ENCODE measurements at regions not wholly inside any gene's neighbourhood (a gene's known extent, or its start where the extent isn't known, plus 50 kb on each side); places are given as distances from the start of the nearest gene placed in this dataset.
"Not testable (repeated sequence)": the region's sequence is repeated elsewhere in the genome, so short reads cannot be mapped to it uniquely, and the experiment has no call there.

DNA sequence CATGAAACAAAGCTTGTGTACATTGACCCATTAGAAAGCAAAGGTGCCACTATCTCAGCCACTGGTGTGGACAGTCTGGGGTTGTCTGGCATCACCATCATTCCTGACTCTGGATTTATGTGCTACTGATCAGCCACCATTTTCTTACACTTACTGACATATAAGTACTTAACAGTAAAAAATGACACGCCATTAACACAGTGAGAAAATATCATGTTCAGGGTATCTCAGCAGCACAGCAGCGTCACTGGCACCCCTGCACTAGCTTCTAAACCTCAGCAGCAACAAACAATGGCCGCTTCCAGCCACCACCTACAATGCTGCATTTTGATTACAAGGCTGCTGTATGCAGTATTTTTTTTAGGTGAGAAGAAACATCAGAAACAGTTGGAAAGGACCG lies 253.4 kb upstream of the HDAC4 start:
- 66 to 84% (median 77%) methylated on average over 4 of the region's 4 CpGs for WGBS, 3 donors
- no peak overlapping the region for H3K27ac ChIP-seq (ENCODE audit: low read depth, low read length)

DNA sequence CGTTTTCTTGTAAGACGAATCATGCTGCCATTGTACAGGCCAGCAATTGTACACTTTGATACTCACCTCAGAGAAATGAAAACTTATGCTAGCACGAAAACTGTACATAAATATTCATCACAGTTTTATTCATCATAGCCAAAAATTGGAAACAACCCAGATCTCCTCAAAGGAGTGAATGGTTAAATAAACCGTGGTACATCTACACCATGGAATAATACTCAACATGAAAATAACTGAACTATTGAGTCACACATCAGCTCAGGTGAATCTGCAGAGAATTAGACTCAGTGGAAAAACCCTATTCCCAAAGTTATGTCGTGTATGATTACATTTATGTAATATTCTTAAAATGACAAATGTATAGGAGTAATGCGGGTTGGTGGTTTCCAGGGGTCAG lies 251.0 kb upstream of the HDAC4 start:
- 79 to 92% (median 87%) methylated on average over 6 of the region's 6 CpGs for whole genome bisulfite sequencing, 3 donors
- H3K27ac ChIP-seq (ENCODE audit: low read depth, low read length): no peak overlapping the region

DNA sequence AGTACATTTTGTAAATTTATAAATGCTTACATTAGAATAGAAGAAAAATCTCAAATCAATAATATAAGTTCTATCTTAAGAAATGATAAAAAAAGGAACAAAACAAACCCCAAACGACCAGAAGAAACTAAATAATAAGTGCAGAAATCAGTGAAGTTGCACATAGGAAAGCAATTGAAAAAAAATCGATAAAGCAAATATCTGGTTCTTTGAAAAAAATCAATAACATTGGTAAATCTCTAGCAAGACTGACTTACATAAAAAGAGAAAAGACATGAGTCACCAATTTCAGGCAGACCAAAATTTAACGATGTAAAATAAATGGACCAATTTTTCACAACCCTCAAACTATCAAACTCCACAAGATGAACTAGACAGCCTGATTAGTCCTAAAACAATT lies 249.9 kb upstream of the HDAC4 start:
- H3K27ac ChIP-seq (ENCODE audit: low read depth, low read length): no peak overlapping the region
- WGBS, 3 donors: 57 to 85% (median 84%) methylated on average over 3 of the region's 3 CpGs

DNA sequence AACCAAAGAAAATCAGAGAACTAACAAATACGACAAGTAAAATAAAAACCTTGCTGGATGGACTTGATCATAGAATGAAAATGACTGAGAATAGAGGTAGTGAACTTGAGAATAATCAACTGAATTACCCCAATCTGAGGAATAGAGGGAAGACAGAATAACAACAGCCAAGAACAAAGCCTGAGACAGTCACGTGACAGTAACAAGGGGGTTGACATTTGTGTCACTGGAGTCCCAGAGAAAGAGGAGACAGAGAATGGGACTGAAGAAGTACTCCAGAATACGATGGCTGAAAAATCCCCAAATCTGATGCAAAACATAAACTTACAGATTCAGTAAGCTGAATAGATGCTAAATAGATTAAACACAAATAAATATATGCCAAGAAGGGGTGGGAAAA lies 248.5 kb upstream of the HDAC4 start:
- WGBS, 3 donors: 82 to 96% (median 95%) methylated on average over 3 of the region's 3 CpGs
- H3K27ac ChIP-seq (ENCODE audit: low read depth, low read length): no peak overlapping the region

DNA sequence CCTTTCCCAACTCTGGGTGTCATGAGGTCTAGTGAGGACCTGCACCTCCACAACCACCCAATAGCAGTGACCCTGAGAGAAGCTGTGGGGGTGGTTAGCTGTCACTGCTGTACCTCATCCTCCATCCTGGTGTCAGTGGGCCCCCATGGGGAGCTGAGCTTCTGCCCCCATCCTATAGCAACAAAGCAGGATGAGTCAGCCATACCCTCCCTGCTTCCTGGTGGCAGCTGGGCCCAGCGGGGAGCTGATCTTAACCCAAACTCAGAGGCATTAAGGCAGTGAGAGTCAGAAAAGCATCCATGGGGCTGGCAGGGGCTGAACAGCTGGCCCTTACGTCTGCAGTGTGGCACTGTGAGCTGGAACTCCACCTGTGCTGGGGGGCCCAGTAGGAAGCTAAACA lies 247.8 kb upstream of the HDAC4 start:
- no peak overlapping the region for H3K27ac ChIP-seq (ENCODE audit: low read depth, low read length)
- WGBS, 3 donors: 71 to 92% (median 81%) methylated on average over 2 of the region's 2 CpGs

DNA sequence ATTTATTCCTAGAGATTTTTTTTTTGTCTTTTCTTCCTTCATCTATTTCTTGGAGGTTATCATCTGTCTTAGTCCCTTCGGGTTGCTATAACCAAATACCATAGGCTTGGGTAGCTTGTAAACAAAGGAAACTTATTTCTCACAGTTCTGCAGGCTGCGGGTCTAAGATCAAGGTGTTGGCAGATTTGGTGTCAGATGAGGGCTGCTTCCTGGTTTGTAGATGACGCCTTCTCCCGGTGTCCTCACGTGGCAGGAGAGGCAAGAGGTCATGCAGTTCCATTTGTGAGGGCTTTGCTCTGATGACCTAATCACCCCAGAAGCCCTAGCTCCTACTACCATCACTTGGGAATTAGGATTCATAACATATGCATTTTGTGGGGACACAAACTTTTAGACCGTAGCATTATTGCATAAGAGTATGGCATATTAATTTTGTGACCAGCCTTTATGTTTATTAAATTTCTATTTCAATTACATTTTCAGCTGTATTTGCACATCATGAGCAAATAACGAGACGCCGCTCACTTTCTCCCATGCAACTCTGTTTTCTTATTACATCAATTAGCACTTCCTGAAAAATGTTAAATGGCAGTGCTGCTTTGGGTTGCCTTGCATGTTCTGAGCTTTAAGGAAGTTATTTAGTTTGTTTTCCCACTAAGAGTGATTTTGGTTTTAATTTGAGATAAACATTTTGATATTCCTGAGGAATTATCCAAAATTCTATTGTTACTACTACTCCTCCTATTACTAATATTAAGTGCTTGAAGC lies 246.4 kb upstream of the HDAC4 start:
- H3K27ac ChIP-seq (ENCODE audit: low read depth, low read length): no peak overlapping the region
- 56 to 70% (median 61%) methylated on average over 9 of the region's 9 CpGs for WGBS, 3 donors

DNA sequence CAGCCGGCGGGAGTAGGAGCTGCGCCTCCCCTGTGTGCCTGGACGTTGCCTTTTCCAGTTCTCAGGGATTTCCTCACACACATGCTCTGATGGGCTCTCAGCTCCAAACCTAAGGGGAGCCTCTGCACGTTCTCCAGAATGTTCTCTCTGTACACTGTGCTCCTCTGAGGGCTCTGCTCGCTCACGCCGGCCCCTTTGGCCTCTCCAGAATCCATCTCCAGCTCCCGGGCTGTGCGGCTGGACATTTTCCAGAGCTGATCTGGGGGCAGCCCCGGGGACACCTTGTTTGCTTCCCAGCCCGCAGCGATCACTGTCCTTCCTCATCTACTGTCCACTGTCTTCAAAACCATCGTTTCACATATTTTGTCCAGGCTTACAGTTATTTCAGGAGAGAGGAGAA lies 245.4 kb upstream of the HDAC4 start:
- 73 to 80% (median 75%) methylated on average over 14 of the region's 14 CpGs for WGBS, 3 donors
- no peak overlapping the region for H3K27ac ChIP-seq (ENCODE audit: low read depth, low read length)

DNA sequence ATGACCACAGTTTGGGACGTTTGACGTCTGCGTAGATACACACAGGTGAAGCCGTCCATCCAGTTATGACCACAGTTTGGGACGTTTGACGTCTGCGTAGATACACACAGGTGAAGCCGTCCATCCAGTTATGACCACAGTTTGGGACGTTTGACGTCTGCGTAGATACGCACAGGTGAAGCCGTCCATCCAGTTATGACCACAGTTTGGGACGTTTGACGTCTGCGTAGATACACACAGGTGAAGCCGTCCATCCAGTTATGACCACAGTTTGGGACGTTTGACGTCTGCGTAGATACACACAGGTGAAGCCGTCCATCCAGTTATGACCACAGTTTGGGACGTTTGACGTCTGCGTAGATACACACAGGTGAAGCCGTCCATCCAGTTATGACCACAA lies 243.8 kb upstream of the HDAC4 start:
- H3K27ac ChIP-seq (ENCODE audit: low read depth, low read length): not testable (repeated sequence)
- 86 to 94% (median 91%) methylated on average over 4 to 11 of the region's 25 CpGs for WGBS, 3 donors

DNA sequence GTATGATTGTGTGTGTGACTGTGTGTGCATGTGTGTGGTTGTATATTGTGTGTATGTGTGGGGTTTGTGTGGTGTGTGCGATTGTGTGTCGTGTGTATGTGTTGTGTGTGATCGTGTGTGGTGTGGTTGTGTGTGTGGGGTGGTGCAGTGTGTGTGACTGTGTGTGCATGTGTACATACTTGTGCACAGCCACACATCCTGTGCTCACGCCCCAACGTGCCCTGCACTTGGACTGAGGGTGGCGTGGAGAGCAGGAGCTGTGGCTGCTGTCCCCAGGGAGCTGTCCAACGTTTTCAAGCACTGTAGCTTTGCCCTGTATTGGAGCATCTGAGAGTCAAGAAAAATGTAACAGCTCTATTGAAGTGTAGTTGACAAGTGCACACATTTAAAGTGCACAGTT lies 243.2 kb upstream of the HDAC4 start:
- no peak overlapping the region for H3K27ac ChIP-seq (ENCODE audit: low read depth, low read length)
- WGBS, 3 donors: 41 to 48% (median 48%) methylated on average over 7 of the region's 7 CpGs

DNA sequence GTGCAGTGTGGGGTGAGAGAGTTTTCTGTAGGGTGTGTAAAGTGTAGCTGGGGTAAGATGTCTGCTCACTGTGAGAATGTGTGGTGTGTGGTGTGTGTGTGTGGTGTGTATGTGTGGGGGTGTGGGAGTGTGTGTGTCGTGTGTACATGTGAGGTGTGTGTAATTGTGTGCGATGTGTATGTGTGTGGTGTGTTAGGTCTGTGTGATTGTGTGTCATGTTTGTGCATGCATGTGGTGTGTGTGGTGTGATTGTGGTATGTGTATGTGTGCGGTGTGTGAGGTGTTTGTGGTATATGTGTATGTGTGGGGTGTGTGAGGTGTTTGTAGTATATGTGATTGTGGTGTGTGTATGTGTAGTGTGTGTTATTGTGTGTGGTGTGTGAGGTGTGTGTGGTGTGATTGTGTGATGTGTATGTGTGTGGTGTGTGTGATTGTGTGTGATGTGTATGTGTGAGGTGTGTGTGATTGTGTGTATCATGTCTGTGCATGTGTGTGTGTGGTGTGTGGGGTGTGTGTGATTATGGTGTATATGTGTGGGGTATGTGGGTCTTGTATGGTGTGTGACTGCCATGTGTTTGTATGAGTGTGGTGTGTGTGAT lies 241.7 kb upstream of the HDAC4 start:
- no peak overlapping the region for H3K27ac ChIP-seq (ENCODE audit: low read depth, low read length)
- WGBS, 3 donors: 78 to 97% (median 83%) methylated on average over 3 of the region's 3 CpGs

DNA sequence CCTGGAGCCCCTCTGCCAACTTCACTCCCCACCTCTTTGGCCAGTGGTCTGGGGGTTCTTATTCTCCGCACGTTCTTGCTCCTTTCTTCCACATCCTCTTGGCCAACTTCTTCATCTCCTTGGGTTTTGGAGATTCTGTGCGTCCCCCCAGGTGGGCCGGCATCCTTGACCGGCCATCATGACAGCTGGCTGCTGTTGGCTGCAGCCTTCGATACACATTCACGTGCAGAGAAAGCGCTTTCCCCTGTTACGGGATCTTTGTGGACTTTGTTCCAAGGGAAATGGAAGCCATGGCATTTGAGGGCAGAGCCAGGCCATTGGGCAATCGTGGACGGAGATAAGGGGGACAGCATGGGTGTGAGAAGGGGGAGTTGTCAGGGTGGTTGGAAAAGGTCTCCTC lies 241.1 kb upstream of the HDAC4 start:
- WGBS, 3 donors: 82 to 86% (median 84%) methylated on average over 11 of the region's 11 CpGs
- not testable (repeated sequence) for H3K27ac ChIP-seq (ENCODE audit: low read depth, low read length)

DNA sequence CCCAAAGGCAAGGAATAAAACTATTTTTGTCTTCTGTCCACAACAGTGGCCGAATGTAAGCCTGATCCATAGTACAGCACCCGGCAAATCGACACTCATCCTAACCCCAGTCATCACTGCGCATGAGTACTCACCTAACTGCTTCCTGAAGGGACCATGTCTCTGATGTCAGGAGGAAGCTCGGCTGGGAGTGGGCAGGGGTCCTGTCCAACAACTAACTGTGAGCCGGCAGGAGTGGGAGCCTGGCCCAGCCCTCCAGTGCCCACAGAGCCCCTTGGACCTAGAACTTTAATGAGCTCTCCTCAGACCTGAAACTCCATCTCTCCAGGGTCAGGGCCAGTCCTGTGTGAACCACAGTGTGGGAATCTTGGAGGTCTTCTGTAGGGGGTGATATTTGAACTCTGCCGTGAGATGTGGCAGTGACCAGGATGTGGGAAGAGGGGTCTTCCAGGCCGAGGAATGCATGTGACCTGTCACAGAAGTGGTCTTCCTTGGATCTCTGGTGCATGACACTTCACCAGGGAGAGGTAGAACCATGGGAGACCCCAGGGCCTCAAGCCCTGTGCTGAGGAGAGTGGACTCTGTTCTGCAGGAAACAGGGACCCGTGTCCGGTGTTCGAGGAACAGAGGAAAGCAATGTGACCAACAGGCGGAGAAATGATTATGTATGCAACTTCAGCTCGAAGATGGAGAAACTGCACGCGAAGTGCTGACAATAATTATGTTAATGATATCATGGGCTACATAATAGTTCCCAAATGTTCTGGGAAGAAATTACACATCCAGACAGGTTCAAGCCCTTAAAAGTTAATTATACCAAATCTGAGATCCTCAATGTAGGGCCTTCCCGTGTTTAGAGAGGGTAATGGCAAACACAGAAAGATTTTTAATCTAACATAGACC lies 240.1 kb upstream of the HDAC4 start:
- WGBS, 3 donors: 85 to 91% (median 89%) methylated on average over 16 of the region's 16 CpGs
- H3K27ac ChIP-seq (ENCODE audit: low read depth, low read length): no peak overlapping the region

DNA sequence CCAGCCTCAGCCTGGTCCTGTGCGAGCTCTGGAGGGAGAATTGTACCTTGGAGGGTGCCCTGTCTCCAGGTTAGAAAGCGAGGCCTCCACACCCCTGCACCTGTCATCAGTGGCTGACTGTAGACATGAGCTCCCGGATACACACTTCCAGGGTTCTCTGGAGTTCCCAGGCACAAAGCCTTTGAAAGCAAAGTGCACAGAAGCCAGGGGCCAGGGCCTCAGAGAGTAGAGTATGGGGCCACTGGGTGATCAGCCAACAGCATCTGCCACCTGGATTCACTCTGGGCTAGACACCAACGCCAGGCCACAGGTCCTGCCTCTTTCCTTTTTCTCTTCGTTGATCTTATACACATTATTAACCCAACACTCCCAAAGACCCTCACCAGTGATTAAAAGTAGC lies 239.4 kb upstream of the HDAC4 start:
- no peak overlapping the region for H3K27ac ChIP-seq (ENCODE audit: low read depth, low read length)
- WGBS, 3 donors: 76 to 80% (median 79%) methylated on average over 5 of the region's 5 CpGs

DNA sequence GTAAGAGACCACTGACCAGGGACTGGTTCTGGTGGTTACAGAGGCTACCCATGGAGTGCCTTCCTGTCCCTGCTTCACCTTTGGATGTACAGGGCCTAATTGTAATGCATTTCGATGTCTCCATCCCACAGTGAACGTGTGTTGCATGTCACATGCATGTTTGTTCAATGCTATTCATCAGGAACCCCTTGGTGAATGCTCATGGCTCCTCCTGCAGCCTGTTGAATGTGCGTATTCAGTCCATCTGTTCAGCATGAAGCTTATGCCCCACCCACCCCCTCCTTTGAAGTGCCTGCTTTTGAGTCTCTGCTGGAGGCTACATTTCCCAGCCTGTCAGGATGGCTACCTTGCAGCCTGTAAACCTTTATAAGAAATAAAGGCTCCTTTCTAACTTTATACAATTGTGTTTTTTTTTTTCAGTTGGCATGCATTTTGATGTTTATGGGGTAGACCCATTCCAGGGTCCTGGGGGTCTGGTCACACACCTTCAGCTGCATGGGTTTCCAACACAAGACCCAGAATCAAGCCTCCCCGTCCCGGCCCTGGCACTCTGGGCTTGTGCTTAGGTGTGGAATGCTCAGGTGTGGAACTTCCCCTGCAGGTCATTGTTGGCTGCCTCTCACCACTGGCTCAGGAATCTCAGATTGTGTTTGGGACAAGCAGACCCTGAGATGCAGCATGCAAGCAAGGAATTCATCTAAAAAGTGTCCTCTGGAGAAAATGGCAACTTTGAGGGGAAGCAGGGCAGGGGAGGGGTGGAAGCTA lies 238.8 kb upstream of the HDAC4 start:
- no peak overlapping the region for H3K27ac ChIP-seq (ENCODE audit: low read depth, low read length)
- 81 to 89% (median 82%) methylated on average over 5 of the region's 5 CpGs for WGBS, 3 donors

DNA sequence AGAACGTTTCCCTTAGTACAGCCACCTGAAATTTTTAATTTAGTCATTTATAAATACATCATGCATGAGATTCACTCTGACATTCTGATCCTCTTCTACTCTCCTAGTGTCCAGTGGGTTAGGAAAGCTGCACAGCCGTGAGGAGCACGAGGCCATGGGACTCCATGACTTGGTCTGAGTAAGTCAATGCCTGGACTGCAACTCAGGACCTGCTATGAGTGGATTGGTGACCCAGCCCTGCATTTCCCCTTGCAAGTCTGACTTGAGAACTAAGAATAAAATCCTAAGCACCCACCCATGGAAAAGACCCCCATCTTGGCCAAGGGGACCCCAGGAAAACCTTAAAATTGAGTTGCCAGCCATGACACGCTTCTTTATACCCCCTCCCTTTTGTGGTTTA lies 237.6 kb upstream of the HDAC4 start:
- 67 to 85% (median 82%) methylated on average over 4 of the region's 4 CpGs for WGBS, 3 donors

DNA sequence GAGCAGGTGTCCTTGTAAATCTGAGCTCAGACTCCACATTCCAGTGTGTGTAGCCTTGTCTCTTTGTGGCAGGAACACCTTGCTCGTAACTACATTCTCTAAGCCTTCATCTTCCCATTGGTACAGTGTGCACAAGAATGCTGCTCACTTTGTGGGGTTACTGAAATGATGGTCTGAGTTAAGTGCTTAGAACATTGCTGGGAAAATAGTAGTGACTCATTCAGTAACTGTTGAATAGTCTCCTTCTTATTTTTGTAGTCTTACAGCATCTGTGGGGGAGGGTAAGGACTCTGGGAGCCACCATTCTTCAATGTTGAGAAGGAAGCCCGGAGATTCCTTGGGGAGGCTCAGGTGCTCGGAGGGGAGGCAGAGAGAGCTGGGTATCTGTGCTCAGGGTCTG lies 236.0 kb upstream of the HDAC4 start:
- no peak overlapping the region for H3K27ac ChIP-seq (ENCODE audit: low read depth, low read length)
- WGBS, 3 donors: 64 to 90% (median 88%) methylated on average over 3 of the region's 3 CpGs

More for the DNA sequence above, 237.6 kb upstream of the HDAC4 start:
- no peak overlapping the region for H3K27ac ChIP-seq (ENCODE audit: low read depth, low read length)

DNA sequence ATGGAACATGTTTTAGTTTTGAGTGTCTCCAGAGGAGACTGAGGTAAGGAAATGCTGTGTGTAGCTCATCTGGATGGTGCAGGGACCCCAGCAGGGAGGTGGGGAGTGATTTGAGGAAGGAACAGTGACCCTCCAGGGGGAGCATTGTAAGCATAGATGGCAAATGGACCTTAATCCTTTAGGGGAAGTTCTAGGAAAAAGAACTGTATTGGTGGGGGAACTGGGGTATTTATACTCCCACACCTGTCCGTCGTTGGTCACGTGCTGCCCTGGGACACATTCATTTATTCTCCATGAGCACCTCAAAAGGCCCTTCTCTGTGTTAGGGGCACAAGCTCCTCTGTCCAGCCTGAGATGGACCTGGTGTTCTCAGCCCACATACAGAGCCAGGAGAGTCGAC lies 233.9 kb upstream of the HDAC4 start:
- H3K27ac ChIP-seq (ENCODE audit: low read depth, low read length): no peak overlapping the region
- WGBS, 3 donors: 84 to 94% (median 94%) methylated on average over 4 of the region's 4 CpGs

DNA sequence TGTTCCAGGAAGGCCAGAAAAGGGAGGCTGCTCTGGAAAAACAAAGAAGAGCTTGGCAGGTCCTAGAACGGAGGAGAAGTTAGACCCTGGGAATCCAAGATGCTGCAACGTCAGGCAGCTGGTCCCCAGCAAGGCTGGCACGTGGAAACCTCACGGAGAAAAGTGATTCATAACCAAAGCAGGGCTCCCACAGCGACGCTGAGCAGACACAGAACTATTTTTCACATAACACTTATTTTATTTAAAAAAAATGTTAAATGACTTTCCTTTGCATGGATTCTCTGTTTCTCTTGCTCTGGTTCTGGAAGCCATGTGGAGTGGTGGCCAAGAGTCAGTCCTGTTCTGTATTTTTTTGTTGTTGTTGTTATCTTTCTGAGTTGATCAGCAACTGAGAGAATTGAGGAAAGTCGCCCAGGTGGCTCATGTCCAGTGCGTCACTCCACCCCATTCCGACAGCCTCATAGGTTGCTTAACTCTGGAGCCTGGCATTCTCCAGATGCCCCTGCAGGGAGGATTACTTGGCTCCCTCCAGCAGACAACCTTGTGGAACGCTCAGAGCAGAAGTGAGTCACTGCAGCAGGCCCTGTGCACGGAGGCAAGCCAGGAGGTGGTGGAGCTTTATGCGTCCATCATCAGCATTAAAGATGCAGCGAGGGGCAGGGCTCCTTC lies 229.9 kb upstream of the HDAC4 start:
- no peak overlapping the region for H3K27ac ChIP-seq (ENCODE audit: low read depth, low read length)
- WGBS, 3 donors: 57 to 66% (median 65%) methylated on average over 13 of the region's 13 CpGs
